ENCODE measurements at regions not wholly inside any gene's neighbourhood (a gene's known extent, or its start where the extent isn't known, plus 50 kb on each side); places are given as distances from the start of the nearest gene placed in this dataset.
A peak's percentile ranks its signal among the peaks of the same experiment; 100 is the strongest.

DNA sequence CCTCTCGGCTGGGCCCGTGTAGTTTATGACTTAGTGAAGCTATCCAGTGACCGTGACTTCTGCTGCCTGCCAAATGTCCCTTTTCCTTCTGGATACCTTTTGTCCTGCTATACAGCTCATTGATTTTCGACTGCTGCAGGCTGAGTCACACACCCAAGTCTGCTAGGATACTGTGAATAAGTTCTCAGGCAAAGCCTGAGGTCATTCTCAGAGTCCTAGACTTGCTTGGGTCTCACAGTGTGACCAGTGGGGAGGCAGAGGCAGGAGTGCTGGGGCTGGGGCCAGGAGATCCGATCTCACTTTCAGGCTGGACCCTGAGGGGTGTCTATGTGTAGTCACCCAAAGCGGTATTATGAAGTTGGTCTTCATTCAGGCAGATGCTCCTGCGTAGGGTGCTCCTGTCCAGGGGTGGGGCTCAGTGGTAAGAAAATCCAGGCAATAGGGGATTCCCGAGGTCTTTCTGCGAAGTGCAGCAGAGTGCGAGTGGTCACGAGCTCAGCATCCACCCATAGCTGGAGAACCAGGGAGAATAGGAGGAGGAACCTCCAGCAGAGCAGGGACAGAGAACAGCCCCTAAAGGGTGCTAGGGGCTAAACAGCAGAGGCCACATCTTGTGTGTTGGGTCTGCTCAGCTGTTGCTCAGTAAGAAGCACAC is 268.6 kb upstream of the NCKAP5 start:
- H3K27me3 ChIP-seq (ENCODE audit: insufficient read depth, low read length) = no peaks in the 10 kb centered on the region
- H2AFZ ChIP-seq (ENCODE audit: low read depth, low read length) = no peak overlapping the region
- no peak overlapping the region for H3K4me3 ChIP-seq (ENCODE audit: low read length)
- H3K4me1 ChIP-seq (ENCODE audit: insufficient read depth, low read length) = no peaks in the 10 kb centered on the region
- no peaks in the 10 kb centered on the region for H3K36me3 ChIP-seq (ENCODE audit: insufficient read depth, low read length)
- H3K9me3 ChIP-seq (ENCODE audit: low read length) = peaks cover 4% of the 10 kb centered on the region

DNA sequence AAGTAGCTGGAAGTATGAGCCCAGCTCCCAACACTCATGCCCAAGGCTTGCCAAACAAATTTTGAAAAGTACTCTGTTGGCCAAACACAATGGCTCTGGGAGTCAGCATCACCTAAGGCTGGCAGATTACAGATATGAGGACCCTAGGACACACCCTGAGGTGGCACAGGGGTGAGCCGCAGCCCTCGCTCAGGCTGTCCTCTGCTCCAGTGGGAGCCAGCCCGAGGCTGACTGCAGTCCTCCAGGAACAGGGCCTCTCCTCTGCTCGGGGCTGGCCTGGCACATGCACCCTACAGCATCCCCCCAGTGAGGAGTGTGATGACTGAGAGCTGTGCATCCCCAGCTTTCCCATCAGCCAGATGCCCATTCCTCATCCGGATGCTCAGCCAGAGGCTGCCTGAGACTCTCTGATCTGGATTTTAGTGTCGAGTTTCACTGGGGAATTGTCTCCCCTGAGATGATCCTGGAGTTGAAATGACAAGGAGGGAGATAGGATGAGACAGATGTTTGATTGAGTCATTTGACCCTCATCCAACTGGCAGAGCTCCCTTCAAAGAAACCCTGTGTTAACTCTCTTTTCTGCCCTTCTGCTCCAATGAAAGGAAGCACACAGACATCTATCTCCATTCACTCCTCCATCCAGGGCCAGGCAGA is 269.3 kb upstream of the NCKAP5 start:
- H3K4me1 ChIP-seq (ENCODE audit: insufficient read depth, low read length) = no peaks in the 10 kb centered on the region
- H3K36me3 ChIP-seq (ENCODE audit: insufficient read depth, low read length) = no peaks in the 10 kb centered on the region
- H3K27me3 ChIP-seq (ENCODE audit: insufficient read depth, low read length) = no peaks in the 10 kb centered on the region

GRCh38 chr2:133838642-133839365 is 270.5 kb upstream of the NCKAP5 start:
- Histone ChIP-seq H3K4me1 (ENCODE audit: insufficient read depth, low read length) (no peaks in the 10 kb centered on the region), H2AFZ (ENCODE audit: low read depth, low read length) (no peak overlapping the region), H3K27me3 (ENCODE audit: insufficient read depth, low read length) (no peaks in the 10 kb centered on the region), H3K9me3 (ENCODE audit: low read length) (peaks cover 1% of the 10 kb centered on the region), H3K36me3 (ENCODE audit: insufficient read depth, low read length) (no peaks in the 10 kb centered on the region), H3K4me3 (ENCODE audit: low read length) (no peak overlapping the region)

More for the DNA sequence above, 269.3 kb upstream of the NCKAP5 start:
- no peak overlapping the region for H2AFZ ChIP-seq (ENCODE audit: low read depth, low read length)
- peaks cover 3% of the 10 kb centered on the region for H3K9me3 ChIP-seq (ENCODE audit: low read length)
- no peak overlapping the region for H3K4me3 ChIP-seq (ENCODE audit: low read length)

- Histone ChIP-seq H2AFZ (ENCODE audit: low read depth, low read length) (no peak overlapping the region), H3K9me3 (ENCODE audit: low read length) (peaks cover 1% of the 10 kb centered on the region), H3K4me1 (ENCODE audit: insufficient read depth, low read length) (no peaks in the 10 kb centered on the region), H3K27me3 (ENCODE audit: insufficient read depth, low read length) (no peaks in the 10 kb centered on the region), H3K4me3 (ENCODE audit: low read length) (no peak overlapping the region), H3K36me3 (ENCODE audit: insufficient read depth, low read length) (no peaks in the 10 kb centered on the region)
Observed at GRCh38 chr2:133839677-133840076, 271.4 kb upstream of the NCKAP5 start.

GRCh38 chr2:133840761-133841160 is 272.5 kb upstream of the NCKAP5 start:
- Histone ChIP-seq H3K9me3 (ENCODE audit: low read length) (peaks cover 1% of the 10 kb centered on the region), H3K4me3 (ENCODE audit: low read length) (no peak overlapping the region), H3K27me3 (ENCODE audit: insufficient read depth, low read length) (no peaks in the 10 kb centered on the region), H2AFZ (ENCODE audit: low read depth, low read length) (no peak overlapping the region), H3K36me3 (ENCODE audit: insufficient read depth, low read length) (no peaks in the 10 kb centered on the region), H3K4me1 (ENCODE audit: insufficient read depth, low read length) (no peaks in the 10 kb centered on the region)

DNA sequence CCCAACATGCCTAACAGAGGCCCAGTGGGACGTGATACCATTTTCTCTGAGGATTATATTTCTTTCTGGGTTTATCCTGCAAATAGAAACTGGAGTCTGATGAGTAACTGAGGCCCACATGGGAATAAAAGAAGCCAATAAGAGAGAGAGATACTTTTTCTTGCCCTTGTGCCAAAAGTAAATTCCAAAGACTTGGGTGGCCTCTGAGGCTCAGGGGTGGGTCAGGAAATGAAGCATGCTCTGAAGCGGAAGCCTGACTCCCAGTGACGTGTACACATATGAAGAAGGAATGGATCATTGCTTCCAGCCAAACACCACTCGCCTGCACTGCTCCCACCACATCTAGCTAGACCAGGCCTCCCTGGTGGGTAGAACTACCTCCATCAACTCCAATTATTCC is 273.6 kb upstream of the NCKAP5 start:
- H3K27me3 ChIP-seq (ENCODE audit: insufficient read depth, low read length) = no peaks in the 10 kb centered on the region
- peaks cover 2% of the 10 kb centered on the region for H3K4me1 ChIP-seq (ENCODE audit: insufficient read depth, low read length)
- no peaks in the 10 kb centered on the region for H3K9me3 ChIP-seq (ENCODE audit: low read length)
- H3K4me3 ChIP-seq (ENCODE audit: low read length) = no peak overlapping the region
- no peak overlapping the region for H2AFZ ChIP-seq (ENCODE audit: low read depth, low read length)
- H3K36me3 ChIP-seq (ENCODE audit: insufficient read depth, low read length) = no peaks in the 10 kb centered on the region

- no peak overlapping the region for H3K4me3 ChIP-seq (ENCODE audit: low read length)
- no peaks in the 10 kb centered on the region for H3K36me3 ChIP-seq (ENCODE audit: insufficient read depth, low read length)
- H3K9me3 ChIP-seq (ENCODE audit: low read length) = no peaks in the 10 kb centered on the region
- H3K4me1 ChIP-seq (ENCODE audit: insufficient read depth, low read length) = peaks cover 2% of the 10 kb centered on the region
- H3K27me3 ChIP-seq (ENCODE audit: insufficient read depth, low read length) = no peaks in the 10 kb centered on the region
- H2AFZ ChIP-seq (ENCODE audit: low read depth, low read length) = no peak overlapping the region
Observed at GRCh38 chr2:133842446-133842845, 274.2 kb upstream of the NCKAP5 start.

- H3K4me1 ChIP-seq (ENCODE audit: insufficient read depth, low read length) = peaks cover 2% of the 10 kb centered on the region
- no peaks in the 10 kb centered on the region for H3K36me3 ChIP-seq (ENCODE audit: insufficient read depth, low read length)
- no peak overlapping the region for H3K4me3 ChIP-seq (ENCODE audit: low read length)
- no peaks in the 10 kb centered on the region for H3K27me3 ChIP-seq (ENCODE audit: insufficient read depth, low read length)
- no peaks in the 10 kb centered on the region for H3K9me3 ChIP-seq (ENCODE audit: low read length)
- no peak overlapping the region for H2AFZ ChIP-seq (ENCODE audit: low read depth, low read length)
Observed at GRCh38 chr2:133843091-133843490, 274.8 kb upstream of the NCKAP5 start.

DNA sequence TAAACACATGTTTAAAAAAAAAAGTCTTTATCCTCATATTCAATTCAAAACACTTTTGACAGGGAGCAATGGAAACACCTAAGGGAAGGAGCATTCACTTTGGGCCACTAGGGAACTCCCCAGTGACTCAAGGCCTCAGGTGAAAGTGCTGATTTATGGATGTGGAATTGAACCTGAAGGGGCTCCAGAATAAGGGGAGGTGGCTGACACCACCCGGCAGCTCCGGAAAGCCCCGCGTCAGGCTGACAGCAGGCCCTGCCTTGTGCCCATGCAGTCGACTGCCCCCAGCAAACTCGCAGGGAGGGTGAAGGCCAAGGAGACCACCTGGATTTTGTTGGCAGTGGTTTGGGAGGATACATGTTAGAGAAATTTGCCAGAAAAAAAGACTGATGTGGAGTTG is 275.3 kb upstream of the NCKAP5 start:
- no peaks in the 10 kb centered on the region for H3K9me3 ChIP-seq (ENCODE audit: low read length)
- no peak overlapping the region for H2AFZ ChIP-seq (ENCODE audit: low read depth, low read length)
- no peak overlapping the region for H3K4me3 ChIP-seq (ENCODE audit: low read length)
- H3K36me3 ChIP-seq (ENCODE audit: insufficient read depth, low read length) = no peaks in the 10 kb centered on the region
- peaks cover 2% of the 10 kb centered on the region for H3K4me1 ChIP-seq (ENCODE audit: insufficient read depth, low read length)
- no peaks in the 10 kb centered on the region for H3K27me3 ChIP-seq (ENCODE audit: insufficient read depth, low read length)

DNA sequence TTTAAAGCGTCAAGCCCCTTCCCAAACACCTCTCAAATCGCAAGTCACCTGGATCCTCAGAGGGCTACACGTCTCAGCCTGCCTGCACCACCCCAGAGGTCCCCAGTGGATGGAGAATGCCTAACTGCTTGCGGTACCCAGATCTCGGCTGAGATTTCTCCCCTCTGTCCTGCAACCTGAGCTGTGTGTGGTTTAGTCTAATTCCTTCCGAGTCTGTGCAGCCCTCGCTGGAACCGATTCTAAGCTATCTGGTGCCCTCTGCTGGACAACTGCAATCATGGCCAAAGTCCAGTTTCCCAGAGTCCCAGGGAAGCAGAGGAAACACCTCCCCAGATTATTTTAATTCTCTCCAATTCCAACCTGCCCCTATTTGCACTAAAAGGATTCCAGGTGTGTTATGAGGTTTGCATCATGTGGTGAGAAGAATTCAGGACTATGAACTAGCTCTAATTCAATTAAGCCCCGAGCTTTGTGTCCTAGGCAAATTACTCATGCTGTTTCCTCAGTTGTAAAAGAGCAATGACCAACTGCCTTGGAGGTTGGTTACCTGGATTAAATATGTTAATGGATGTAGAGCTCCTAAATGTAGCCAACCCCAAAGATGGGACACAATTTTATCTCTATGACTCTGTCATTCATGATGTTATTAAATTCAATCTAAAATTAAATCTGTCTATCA is 276.1 kb upstream of the NCKAP5 start:
- Histone ChIP-seq H3K4me3 (ENCODE audit: low read length) (no peak overlapping the region), H3K9me3 (ENCODE audit: low read length) (no peaks in the 10 kb centered on the region), H2AFZ (ENCODE audit: low read depth, low read length) (no peak overlapping the region), H3K36me3 (ENCODE audit: insufficient read depth, low read length) (no peaks in the 10 kb centered on the region), H3K27me3 (ENCODE audit: insufficient read depth, low read length) (no peaks in the 10 kb centered on the region), H3K4me1 (ENCODE audit: insufficient read depth, low read length) (peaks cover 2% of the 10 kb centered on the region)

GRCh38 chr2:133846476-133846875 is 278.2 kb upstream of the NCKAP5 start:
- no peaks in the 10 kb centered on the region for H3K27me3 ChIP-seq (ENCODE audit: insufficient read depth, low read length)
- peaks cover 2% of the 10 kb centered on the region for H3K4me1 ChIP-seq (ENCODE audit: insufficient read depth, low read length)
- no peaks in the 10 kb centered on the region for H3K9me3 ChIP-seq (ENCODE audit: low read length)
- H3K4me3 ChIP-seq (ENCODE audit: low read length) = no peak overlapping the region
- H3K36me3 ChIP-seq (ENCODE audit: insufficient read depth, low read length) = no peaks in the 10 kb centered on the region
- peak overlapping the region; percentile 59 for H2AFZ ChIP-seq (ENCODE audit: low read depth, low read length)

DNA sequence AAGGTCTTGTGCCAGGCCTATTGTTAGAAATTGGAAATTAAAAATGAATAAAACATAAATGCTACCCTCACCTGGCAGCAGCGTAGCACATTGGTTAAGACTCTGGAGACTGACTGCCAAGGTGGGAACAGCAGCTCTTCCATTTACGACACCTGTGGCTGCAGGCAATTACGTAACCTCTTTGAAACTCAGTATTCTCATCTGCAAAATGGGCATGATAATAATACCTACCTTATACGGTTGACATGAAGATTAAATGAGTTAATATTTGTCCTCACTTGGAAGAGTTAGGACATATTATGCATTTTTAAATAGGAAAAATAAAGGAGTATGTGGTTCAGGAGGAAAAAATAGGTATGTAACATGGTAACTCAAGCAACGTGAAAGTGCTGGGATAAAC is 279.3 kb upstream of the NCKAP5 start:
- H3K4me3 ChIP-seq (ENCODE audit: low read length) = no peak overlapping the region
- peaks cover 2% of the 10 kb centered on the region for H3K4me1 ChIP-seq (ENCODE audit: insufficient read depth, low read length)
- H3K27me3 ChIP-seq (ENCODE audit: insufficient read depth, low read length) = no peaks in the 10 kb centered on the region

GRCh38 chr2:133848111-133848649 is 279.9 kb upstream of the NCKAP5 start:
- peaks cover 2% of the 10 kb centered on the region for H3K4me1 ChIP-seq (ENCODE audit: insufficient read depth, low read length)
- H3K4me3 ChIP-seq (ENCODE audit: low read length) = no peak overlapping the region
- H3K9me3 ChIP-seq (ENCODE audit: low read length) = no peaks in the 10 kb centered on the region
- H3K27me3 ChIP-seq (ENCODE audit: insufficient read depth, low read length) = no peaks in the 10 kb centered on the region
- no peaks in the 10 kb centered on the region for H3K36me3 ChIP-seq (ENCODE audit: insufficient read depth, low read length)
- H2AFZ ChIP-seq (ENCODE audit: low read depth, low read length) = no peak overlapping the region

More for the DNA sequence above, 279.3 kb upstream of the NCKAP5 start:
- H2AFZ ChIP-seq (ENCODE audit: low read depth, low read length) = no peak overlapping the region
- no peaks in the 10 kb centered on the region for H3K36me3 ChIP-seq (ENCODE audit: insufficient read depth, low read length)
- no peaks in the 10 kb centered on the region for H3K9me3 ChIP-seq (ENCODE audit: low read length)
